ENCODE measurements at regions not wholly inside any gene's neighbourhood (a gene's known extent, or its start where the extent isn't known, plus 50 kb on each side); places are given as distances from the start of the nearest gene placed in this dataset.

DNA sequence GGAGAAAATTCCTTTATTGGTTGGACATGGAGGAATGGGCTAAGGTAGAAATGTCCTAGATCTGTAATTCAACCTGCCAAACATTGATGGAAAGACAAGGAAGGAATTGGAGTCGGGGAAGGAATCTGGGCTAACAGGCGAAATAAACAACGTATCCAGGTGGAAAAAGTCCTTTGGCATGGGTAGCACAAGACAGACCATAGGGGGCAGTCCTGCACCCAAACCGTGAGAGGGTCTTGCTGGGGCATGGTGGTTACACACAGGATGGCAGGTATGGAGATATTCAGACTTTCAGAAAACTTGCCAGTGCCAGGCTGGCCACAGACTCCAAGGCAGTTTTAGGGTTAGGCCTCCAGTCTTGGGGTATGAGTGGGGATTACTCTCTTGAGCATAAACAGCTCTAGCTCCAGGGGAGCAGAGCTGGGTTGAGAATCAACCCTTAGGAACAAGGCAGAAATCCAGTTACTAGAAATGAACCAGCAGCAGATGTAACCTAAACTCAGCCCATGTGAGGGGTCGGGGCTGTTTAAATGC lies 188.6 kb upstream of the GDF10 start:
- H3K4me3 Mint-ChIP-seq, result no peak overlapping the region
- H3K4me1 Mint-ChIP-seq, result peaks cover 7% of the 10 kb centered on the region
- H3K27me3 Mint-ChIP-seq, result no peaks in the 10 kb centered on the region
- no peak overlapping the region for H3K27ac Mint-ChIP-seq
- H3K36me3 Mint-ChIP-seq, result no peaks in the 10 kb centered on the region
- H3K9me3 Mint-ChIP-seq, result no peaks in the 10 kb centered on the region

DNA sequence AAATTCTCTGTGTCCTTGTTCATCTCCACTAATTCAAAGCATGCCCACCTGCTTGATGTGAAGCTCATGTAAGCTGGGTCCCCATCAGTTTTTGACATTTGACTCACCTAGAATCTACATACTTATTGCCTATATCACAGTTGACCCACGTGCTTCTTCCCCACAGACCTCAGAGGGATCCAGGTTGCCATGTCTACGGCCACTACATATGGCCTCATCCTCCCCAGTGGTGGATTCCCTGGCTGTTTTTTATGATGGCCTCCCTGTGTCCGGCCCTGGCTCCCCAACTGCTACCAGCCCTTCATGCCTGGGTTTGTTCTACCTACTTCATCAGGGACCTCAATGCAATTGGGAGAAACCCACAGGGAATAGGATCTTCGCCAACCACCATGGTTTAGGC lies 187.4 kb upstream of the GDF10 start:
- Mint-ChIP-seq H3K36me3 (no peaks in the 10 kb centered on the region), H3K4me1 (peaks cover 7% of the 10 kb centered on the region)

DNA sequence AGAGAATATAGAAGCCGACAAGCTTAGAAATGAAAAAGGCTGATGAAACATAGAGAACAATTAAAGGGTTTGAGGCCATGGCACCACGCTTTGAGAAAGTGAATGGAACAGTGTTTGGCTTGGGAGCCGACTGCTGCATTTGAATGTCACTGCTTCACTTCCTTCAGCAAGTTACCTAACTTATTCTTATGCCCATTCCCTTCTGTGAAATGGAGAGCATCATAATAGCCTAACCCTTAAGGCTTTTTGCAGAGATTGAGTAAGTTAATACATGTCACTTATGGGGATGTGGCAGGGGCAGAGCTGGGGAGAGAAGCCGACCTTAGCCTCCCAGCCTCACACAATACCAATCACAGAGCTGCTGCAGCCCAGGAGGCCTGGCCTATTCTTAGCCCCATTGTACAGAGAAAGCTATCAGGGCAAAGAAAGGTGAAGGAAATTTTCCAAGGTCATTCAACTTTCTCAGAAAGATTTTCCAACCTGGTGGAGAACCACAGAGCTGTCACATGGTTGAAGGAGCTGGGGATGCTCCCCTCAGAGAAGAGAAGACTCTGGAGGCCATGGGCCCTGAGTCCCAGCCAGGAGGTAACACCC lies 186.0 kb upstream of the GDF10 start:
- H3K9me3 Mint-ChIP-seq, result no peaks in the 10 kb centered on the region
- peaks cover 7% of the 10 kb centered on the region for H3K4me1 Mint-ChIP-seq
- no peaks in the 10 kb centered on the region for H3K36me3 Mint-ChIP-seq
- no peak overlapping the region for H3K4me3 Mint-ChIP-seq
- H3K27ac Mint-ChIP-seq, result no peak overlapping the region
- H3K27me3 Mint-ChIP-seq, result no peaks in the 10 kb centered on the region

More for the DNA sequence above, 187.4 kb upstream of the GDF10 start:
- no peaks in the 10 kb centered on the region for H3K27me3 Mint-ChIP-seq
- no peaks in the 10 kb centered on the region for H3K9me3 Mint-ChIP-seq
- H3K4me3 Mint-ChIP-seq, result no peak overlapping the region
- no peak overlapping the region for H3K27ac Mint-ChIP-seq

DNA sequence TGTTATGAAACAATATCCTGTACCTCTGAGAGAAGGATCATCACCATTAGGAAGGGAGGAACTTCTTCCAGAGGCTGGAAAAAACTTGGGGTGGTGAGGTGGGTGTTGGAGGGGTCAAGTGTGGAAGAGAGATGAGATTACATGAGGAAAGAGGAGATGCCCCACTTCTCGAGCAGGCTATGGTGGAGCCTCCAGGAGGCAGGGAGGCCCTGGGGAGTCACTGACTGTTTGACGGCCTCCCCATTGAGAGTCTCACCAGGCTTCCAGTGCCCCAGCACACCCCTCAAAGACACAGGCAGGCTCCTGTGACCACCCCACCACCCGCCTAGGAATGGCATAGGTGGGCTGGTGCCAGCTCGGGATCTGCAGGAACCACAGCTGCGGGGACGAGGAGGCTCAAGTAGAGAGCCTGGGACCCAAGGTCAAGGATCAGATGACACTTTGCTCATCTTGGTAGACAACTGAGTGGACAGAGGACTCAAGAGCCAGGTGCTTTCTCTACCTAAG lies 185.3 kb upstream of the GDF10 start:
- Mint-ChIP-seq H3K4me1 (peaks cover 7% of the 10 kb centered on the region), H3K4me3 (no peak overlapping the region), H3K27me3 (no peaks in the 10 kb centered on the region), H3K27ac (no peak overlapping the region), H3K9me3 (no peaks in the 10 kb centered on the region), H3K36me3 (no peaks in the 10 kb centered on the region)

DNA sequence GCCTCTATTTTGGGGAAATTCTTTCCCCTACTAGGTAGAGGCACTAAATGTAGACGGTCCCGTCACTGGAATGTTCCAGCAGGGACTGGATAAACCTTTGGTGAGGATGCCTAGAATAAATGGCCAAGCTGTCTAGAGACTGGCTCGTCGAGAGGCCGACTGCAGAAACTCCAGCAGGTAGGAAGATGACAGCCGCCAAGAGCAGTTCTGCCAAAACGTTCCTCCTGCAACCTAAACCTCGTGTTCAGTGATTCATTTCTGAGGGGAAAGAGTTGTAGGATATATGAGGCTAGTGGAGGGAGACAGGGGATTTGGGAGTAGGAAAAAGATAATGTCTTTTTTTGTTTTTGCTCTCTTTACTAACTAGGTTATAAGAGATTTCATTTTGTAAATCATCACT lies 184.7 kb upstream of the GDF10 start:
- peaks cover 7% of the 10 kb centered on the region for H3K4me1 Mint-ChIP-seq
- no peak overlapping the region for H3K27ac Mint-ChIP-seq
- H3K9me3 Mint-ChIP-seq, result no peaks in the 10 kb centered on the region
- no peak overlapping the region for H3K4me3 Mint-ChIP-seq
- no peaks in the 10 kb centered on the region for H3K36me3 Mint-ChIP-seq
- no peaks in the 10 kb centered on the region for H3K27me3 Mint-ChIP-seq

DNA sequence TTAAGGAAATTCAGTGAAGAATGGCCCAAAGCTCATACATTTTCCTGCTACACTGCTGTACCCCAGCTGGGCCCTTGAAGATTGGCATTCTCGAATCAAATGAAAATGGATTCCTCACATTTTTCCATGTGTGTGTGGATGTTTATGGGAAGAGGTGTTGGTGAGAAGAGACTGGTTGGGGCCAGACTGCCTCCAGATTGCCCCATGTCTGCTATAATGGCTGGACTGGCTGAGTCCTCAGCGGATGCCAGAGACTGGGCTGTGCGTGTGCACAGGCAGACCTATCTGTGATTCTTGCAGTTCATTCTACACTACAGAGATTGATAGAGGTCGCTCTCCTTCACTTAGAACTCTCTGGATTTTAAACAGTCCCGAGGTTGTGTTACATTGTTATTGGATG lies 183.6 kb upstream of the GDF10 start:
- Mint-ChIP-seq H3K4me1 (no peaks in the 10 kb centered on the region), H3K4me3 (no peak overlapping the region), H3K27me3 (no peaks in the 10 kb centered on the region), H3K9me3 (no peaks in the 10 kb centered on the region), H3K27ac (no peak overlapping the region), H3K36me3 (no peaks in the 10 kb centered on the region)

DNA sequence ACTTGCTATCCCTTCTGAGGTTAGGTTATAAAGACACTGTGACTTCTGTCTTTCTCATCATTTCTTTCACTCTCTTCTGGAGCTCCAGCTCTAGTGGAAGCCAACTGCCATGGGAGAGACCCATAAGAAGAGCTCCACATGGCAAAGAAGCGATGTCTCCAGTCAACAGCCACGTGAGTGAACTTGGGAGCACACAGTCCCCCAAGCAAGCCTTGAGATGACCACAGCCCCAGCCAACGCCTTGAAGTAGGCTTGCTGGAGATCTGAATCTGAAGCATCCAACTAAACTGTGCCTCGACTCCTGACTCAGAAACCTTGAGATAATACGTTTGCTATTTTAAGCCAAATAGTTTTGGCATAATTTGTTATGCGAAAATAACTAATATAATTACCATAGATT lies 181.7 kb upstream of the GDF10 start:
- no peaks in the 10 kb centered on the region for H3K27me3 Mint-ChIP-seq
- H3K4me3 Mint-ChIP-seq, result no peak overlapping the region
- no peak overlapping the region for H3K27ac Mint-ChIP-seq
- H3K36me3 Mint-ChIP-seq, result no peaks in the 10 kb centered on the region
- H3K9me3 Mint-ChIP-seq, result peaks cover 2% of the 10 kb centered on the region
- H3K4me1 Mint-ChIP-seq, result no peaks in the 10 kb centered on the region

DNA sequence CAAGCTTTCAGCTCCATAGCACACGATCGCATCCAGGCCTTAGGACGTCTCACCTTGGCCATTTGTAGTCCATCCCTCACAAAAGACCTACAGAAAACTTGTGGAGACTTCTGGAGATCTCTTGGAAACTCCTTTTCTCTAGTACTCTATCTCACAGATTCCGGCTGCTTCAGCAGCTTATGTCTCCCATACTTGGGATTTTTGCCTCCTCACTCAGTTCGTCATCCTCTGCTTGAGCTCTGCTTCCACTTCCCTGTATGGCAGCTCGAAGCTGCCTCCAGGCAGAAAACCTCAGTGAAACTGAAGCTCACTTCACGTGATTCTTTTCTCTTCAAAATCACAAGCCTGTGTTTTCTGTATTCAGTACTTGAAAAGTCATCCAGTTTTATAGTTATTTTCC lies 178.7 kb upstream of the GDF10 start:
- Mint-ChIP-seq H3K36me3 (no peaks in the 10 kb centered on the region), H3K27me3 (no peaks in the 10 kb centered on the region), H3K4me3 (no peak overlapping the region), H3K4me1 (no peaks in the 10 kb centered on the region), H3K27ac (no peak overlapping the region), H3K9me3 (peaks cover 5% of the 10 kb centered on the region)

DNA sequence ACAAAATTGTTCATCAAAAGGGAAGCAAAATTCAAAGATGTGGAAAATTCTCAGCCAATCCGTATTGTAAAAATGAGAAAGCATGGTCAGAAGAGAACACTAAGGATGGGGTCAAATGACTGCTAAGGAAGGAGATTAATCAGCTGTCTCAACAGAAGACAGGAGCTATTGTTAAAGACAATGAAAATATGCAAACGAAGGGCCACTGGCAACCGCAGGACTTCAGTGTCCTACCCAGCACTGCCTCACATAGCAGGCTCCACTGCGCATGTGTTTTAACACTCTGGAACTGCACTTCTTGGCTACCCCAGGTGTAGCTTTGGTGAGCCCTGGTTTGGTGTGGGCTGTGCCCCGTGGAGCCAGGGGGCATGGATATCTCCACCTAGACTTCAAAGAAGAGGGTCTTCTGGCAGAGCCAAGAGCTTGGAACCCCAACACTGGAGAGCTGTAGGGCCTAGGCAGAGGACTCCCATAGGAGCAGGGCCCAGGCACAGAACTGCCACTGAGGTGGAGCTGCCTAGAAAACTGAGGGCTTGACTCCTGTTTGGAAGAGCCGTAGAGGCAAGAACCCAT lies 176.2 kb upstream of the GDF10 start:
- H3K36me3 Mint-ChIP-seq, result no peaks in the 10 kb centered on the region
- H3K27ac Mint-ChIP-seq, result no peak overlapping the region
- peaks cover 5% of the 10 kb centered on the region for H3K9me3 Mint-ChIP-seq
- H3K4me1 Mint-ChIP-seq, result no peaks in the 10 kb centered on the region
- H3K27me3 Mint-ChIP-seq, result no peaks in the 10 kb centered on the region
- H3K4me3 Mint-ChIP-seq, result no peak overlapping the region

DNA sequence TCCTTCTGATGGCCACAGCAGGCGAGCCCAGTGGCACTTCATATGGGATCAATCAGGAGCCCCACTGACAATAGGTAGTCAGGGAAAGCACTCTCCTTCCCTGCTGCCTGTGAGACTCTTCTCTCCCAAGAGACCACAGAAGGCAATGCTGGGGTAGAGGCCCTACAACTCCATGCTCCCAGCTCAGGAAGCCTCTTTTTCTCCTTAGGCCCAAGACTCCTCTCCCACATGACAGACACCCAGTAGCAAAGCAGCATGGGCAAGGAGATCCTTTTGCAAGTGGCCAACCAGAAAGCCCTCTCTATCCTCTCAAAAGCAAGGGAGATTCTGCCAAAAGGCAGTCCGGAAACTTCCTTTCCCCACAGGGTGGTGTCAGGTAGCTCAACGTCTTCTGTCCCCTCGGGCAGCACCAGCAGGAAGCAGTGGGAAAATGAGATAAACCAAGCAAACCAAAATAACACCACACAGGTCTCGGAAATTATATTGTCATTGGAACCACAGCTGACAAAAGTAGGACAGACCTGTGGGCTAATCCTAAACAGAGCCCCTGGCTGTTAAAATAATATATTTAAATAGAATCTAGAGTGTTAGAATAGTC lies 172.7 kb upstream of the GDF10 start:
- no peaks in the 10 kb centered on the region for H3K27me3 Mint-ChIP-seq
- no peak overlapping the region for H3K27ac Mint-ChIP-seq
- H3K36me3 Mint-ChIP-seq, result no peaks in the 10 kb centered on the region
- peaks cover 6% of the 10 kb centered on the region for H3K4me1 Mint-ChIP-seq
- H3K4me3 Mint-ChIP-seq, result no peak overlapping the region
- H3K9me3 Mint-ChIP-seq, result peaks cover 5% of the 10 kb centered on the region

DNA sequence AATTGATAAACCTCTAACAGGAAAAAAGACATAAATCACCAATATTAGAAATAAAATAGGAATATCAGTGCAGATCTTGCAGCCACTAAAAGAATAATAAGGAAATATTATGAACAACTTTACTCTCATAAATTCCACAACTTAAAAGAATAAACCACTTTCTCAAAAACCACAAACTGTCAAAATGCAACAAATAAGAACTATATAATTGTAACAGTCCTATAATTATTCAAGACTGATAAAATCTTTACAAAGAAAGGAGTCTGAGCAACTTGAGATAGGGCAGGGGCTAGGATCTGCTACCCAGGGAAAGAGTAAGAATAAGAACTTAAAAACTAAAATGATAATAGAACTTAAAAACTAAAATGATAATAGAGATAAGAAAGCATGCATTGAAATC lies 169.5 kb upstream of the GDF10 start:
- Mint-ChIP-seq H3K27ac (no peak overlapping the region), H3K36me3 (no peaks in the 10 kb centered on the region), H3K9me3 (no peaks in the 10 kb centered on the region), H3K27me3 (no peaks in the 10 kb centered on the region), H3K4me1 (peaks cover 19% of the 10 kb centered on the region), H3K4me3 (no peak overlapping the region)

DNA sequence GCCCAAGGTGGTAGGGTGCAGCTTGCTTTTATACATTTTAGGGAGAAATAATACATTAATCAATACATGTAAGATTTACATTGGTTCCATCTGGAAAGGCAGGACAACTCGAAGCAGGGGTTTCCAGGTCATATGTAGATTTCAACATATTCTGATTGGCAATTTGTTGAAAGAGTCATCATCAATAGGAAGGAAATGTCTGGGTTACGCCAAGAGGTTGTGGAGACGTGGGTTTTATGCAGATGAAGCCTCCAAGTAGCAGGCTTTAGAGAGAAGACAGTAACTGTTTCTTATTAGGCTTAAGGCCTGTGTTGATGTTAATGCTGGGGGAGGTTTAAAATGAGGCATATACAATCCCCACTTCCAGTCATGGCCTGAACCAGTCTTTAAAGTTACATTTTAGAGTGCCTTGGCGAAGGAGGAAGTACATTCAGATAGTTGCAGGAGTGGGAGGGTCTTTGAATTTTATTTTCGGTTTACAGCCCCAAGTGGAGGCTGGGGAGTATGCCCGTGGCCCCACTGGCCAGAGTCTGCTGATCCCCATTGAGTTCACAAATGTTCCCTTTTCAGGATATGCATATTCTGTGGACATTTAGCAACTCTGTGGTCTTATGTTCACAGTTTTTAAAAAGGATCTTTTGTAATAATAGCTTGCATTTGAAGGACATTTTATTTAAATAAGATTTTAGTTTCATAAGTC lies 166.0 kb upstream of the GDF10 start:
- no peak overlapping the region for H3K27ac Mint-ChIP-seq
- H3K4me3 Mint-ChIP-seq, result no peak overlapping the region
- no peaks in the 10 kb centered on the region for H3K27me3 Mint-ChIP-seq
- H3K36me3 Mint-ChIP-seq, result no peaks in the 10 kb centered on the region
- H3K4me1 Mint-ChIP-seq, result peaks cover 19% of the 10 kb centered on the region
- no peaks in the 10 kb centered on the region for H3K9me3 Mint-ChIP-seq

DNA sequence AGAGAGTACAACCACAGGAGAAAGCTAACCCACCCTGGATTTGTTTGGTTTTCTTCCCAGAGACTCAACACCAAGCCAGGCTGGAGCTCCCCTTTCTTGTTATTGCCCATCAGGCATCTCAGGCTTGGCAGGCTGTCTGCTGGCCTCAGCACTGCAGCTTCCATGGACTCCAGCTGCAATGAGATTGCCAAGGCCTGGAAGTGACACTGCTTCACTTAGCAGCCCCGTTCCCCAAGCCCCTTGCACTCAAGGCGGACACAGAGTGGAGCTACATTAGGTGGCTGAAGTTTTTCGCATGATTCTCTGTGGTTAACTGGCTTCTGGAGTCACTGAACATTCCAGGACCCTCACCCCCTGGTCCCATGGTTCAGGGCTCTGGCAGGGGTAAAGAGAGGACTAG lies 163.1 kb upstream of the GDF10 start:
- no peak overlapping the region for H3K4me3 Mint-ChIP-seq
- H3K4me1 Mint-ChIP-seq, result peaks cover 13% of the 10 kb centered on the region
- no peaks in the 10 kb centered on the region for H3K27me3 Mint-ChIP-seq
- no peaks in the 10 kb centered on the region for H3K9me3 Mint-ChIP-seq
- no peak overlapping the region for H3K27ac Mint-ChIP-seq
- no peaks in the 10 kb centered on the region for H3K36me3 Mint-ChIP-seq

DNA sequence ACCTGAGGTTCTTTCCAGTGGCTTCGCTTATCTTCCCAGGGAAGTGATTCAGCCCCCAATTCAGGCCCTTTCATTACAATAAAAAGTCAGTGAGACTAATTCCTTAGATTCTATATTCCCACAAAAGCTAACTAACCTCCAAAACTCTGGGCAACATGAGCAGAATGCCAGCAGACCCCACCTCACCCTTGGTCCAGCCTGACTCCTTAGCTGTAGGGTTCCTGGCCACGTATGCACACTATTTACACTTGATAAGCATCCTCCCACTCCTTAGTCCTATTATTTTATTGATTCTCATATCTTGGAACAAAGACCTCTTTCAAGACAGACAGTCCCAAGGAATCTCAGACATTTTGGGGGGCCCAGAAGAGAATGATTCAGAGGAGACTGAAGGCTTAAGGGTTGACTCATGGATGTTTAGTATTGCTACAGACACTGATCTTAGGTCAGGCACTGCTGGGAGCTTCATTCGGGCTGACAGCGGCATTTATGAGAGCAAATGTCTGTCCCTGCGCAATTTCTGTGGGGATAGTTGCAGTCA lies 162.6 kb upstream of the GDF10 start:
- H3K4me3 Mint-ChIP-seq, result no peak overlapping the region
- no peak overlapping the region for H3K27ac Mint-ChIP-seq
- peaks cover 13% of the 10 kb centered on the region for H3K4me1 Mint-ChIP-seq
- H3K9me3 Mint-ChIP-seq, result no peaks in the 10 kb centered on the region
- H3K36me3 Mint-ChIP-seq, result no peaks in the 10 kb centered on the region
- H3K27me3 Mint-ChIP-seq, result no peaks in the 10 kb centered on the region

DNA sequence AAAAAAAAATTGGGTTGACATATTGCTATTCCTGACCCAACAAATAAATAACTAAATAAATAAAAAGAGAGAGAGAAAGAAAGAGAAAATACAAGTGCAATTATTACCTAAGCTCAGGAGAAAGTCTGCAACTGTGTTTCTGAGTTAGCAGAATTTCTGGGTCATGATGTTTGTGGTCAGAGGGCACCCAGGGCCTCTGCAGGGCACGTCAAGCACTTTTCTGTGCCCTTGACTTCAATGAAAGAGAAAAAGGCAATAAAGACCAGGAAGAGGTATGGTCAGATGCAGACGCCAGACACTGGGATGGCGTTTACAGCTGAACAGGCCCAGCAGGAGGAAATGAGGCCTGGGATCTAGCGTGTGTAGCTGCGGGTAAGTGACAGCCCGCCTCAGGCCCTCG lies 160.9 kb upstream of the GDF10 start:
- peaks cover 7% of the 10 kb centered on the region for H3K4me1 Mint-ChIP-seq
- no peaks in the 10 kb centered on the region for H3K36me3 Mint-ChIP-seq
- no peak overlapping the region for H3K27ac Mint-ChIP-seq
- H3K4me3 Mint-ChIP-seq, result no peak overlapping the region
- H3K9me3 Mint-ChIP-seq, result no peaks in the 10 kb centered on the region
- no peaks in the 10 kb centered on the region for H3K27me3 Mint-ChIP-seq

All from activated naive CD4-positive, alpha-beta T cell treated with anti-CD3 and anti-CD28 coated beads, Interleukin-2, amount 50 U/mL, for 24 hours (primary cell).